ENCODE measurements at regions not wholly inside any gene's neighbourhood (a gene's known extent, or its start where the extent isn't known, plus 50 kb on each side); places are given as distances from the start of the nearest gene placed in this dataset.
"Not testable (repeated sequence)": the region's sequence is repeated elsewhere in the genome, so short reads cannot be mapped to it uniquely, and the experiment has no call there.

GRCh38 chr2:188682838-188683237 is 291.3 kb upstream of the COL3A1 start:
- H3K27ac Mint-ChIP-seq: no peak overlapping the region
- DNase-seq (ENCODE audit: low spot score): no peak
- H3K9me3 Mint-ChIP-seq: peaks cover 21% of the 10 kb centered on the region
- no peaks in the 10 kb centered on the region for H3K4me1 Mint-ChIP-seq (ENCODE audit: low read depth in 2 of 2)
- no peak for ATAC-seq
- no peaks in the 10 kb centered on the region for H3K27me3 Mint-ChIP-seq
- H3K4me3 Mint-ChIP-seq: no peak overlapping the region
- peaks cover 6% of the 10 kb centered on the region for H3K36me3 Mint-ChIP-seq

GRCh38 chr2:188684795-188685194 is 289.4 kb upstream of the COL3A1 start:
- Mint-ChIP-seq H3K4me3 (no peak overlapping the region), H3K36me3 (peaks cover 14% of the 10 kb centered on the region), H3K9me3 (peaks cover 29% of the 10 kb centered on the region), H3K27ac (no peak overlapping the region), H3K27me3 (no peaks in the 10 kb centered on the region), H3K4me1 (ENCODE audit: low read depth in 2 of 2) (no peaks in the 10 kb centered on the region)
- DNase-seq (ENCODE audit: low spot score) (no peak), ATAC-seq (no peak)

DNA sequence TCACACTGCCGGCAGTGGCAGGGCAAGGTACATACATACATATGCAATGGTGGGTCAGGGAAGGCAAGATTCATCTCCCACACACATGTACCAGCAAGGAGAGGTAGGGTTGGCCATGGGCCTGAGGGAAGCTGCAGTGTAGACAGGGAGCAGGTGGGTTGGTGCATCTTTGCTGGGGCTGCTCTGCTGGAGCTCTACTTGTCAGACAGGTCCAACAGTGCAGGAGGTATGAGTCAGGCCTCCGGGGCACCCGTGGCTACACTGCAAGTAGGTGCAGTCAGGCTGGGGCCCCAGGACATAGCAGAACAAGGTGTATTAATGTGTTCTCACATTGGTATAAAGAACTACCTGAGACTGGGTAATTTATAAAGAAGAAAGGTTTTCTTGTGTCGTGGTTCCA is 281.1 kb upstream of the COL3A1 start:
- Mint-ChIP-seq H3K27me3 (no peaks in the 10 kb centered on the region), H3K27ac (no peak overlapping the region), H3K4me3 (no peak overlapping the region), H3K9me3 (peaks cover 44% of the 10 kb centered on the region), H3K36me3 (peaks cover 19% of the 10 kb centered on the region), H3K4me1 (ENCODE audit: low read depth in 2 of 2) (no peaks in the 10 kb centered on the region)
- ATAC-seq: no peak
- DNase-seq (ENCODE audit: low spot score): no peak

DNA sequence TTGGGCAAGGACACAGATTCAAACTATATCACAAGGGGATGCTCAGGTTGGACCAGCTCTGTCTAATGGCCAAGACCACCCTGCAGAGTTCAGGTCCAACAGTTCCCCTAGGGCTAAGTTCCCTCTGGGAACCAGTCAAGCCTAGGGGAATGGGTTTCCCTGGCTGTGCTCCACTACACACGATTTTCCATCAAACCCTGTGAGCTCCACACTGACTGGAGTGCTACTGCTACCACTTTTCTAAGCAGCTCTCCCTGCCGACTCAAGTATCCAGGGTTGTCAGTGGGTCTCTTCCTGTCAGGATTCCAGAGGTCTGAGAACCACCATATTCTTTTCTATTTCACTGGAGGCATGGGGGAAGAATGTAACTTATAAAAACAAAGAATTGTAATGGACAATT is 280.4 kb upstream of the COL3A1 start:
- ATAC-seq: no peak
- Mint-ChIP-seq H3K9me3 (peaks cover 44% of the 10 kb centered on the region), H3K27ac (no peak overlapping the region), H3K4me1 (ENCODE audit: low read depth in 2 of 2) (no peaks in the 10 kb centered on the region), H3K27me3 (no peaks in the 10 kb centered on the region), H3K4me3 (no peak overlapping the region), H3K36me3 (peaks cover 16% of the 10 kb centered on the region)
- DNase-seq (ENCODE audit: low spot score): no peak

DNA sequence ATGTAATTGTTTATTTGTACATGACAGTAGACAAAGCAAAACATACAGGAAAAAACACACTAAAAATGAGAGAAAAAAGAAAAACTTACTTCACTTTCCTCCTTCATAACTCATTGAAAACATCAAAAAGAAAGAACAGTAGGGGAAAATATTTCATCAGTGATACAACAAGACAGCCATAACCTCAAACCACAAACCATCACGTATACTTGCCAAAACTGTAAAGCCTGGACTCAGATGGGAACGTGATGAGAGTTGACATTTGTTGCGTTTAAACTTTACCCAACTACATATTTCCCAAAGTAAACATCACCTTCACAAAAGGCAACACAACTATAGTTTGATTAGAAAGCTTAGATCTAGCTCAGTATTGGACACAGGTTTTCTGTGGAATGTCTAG is 278.2 kb upstream of the COL3A1 start:
- peaks cover 5% of the 10 kb centered on the region for H3K36me3 Mint-ChIP-seq
- H3K4me3 Mint-ChIP-seq: no peak overlapping the region
- H3K9me3 Mint-ChIP-seq: peaks cover 38% of the 10 kb centered on the region

DNA sequence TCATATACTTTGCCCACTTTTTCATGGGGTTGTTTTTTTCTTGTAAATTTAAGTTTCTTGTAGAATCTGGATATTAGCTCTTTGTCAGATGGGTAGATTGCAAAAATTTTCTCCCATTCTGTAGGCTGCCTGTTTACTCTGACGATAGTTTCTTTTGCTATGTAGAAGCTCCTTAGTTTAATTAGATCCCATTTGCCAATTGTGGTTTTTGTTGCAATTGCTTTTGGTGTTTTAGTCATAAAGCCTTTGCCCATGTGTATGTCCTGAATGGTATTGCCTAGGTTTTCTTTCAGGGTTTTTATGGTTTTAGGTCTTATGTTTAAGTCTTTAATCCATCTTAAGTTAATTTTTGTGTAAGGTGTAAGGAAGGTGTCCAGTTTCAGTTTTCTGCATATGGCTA is 276.0 kb upstream of the COL3A1 start:
- peaks cover 27% of the 10 kb centered on the region for H3K9me3 Mint-ChIP-seq
- not testable (repeated sequence) for ATAC-seq; H3K4me3 Mint-ChIP-seq; H3K4me1 Mint-ChIP-seq (ENCODE audit: low read depth in 2 of 2); DNase-seq (ENCODE audit: low spot score); H3K36me3 Mint-ChIP-seq; H3K27ac Mint-ChIP-seq; H3K27me3 Mint-ChIP-seq

More for the DNA sequence above, 278.2 kb upstream of the COL3A1 start:
- Mint-ChIP-seq H3K27me3 (no peaks in the 10 kb centered on the region), H3K4me1 (ENCODE audit: low read depth in 2 of 2) (no peaks in the 10 kb centered on the region), H3K27ac (no peak overlapping the region)
- ATAC-seq (no peak), DNase-seq (ENCODE audit: low spot score) (no peak)

- Mint-ChIP-seq H3K9me3 (peaks cover 16% of the 10 kb centered on the region), H3K4me1 (ENCODE audit: low read depth in 2 of 2) (no peaks in the 10 kb centered on the region), H3K36me3 (peaks cover 5% of the 10 kb centered on the region), H3K27ac (no peak overlapping the region), H3K27me3 (no peaks in the 10 kb centered on the region), H3K4me3 (no peak overlapping the region)
- DNase-seq (ENCODE audit: low spot score): no peak
- no peak for ATAC-seq
These were observed 272.3 kb upstream of the COL3A1 start for GRCh38 chr2:188701836-188702235.

- H3K36me3 Mint-ChIP-seq: peaks cover 9% of the 10 kb centered on the region
- no peak overlapping the region for H3K27ac Mint-ChIP-seq
- ATAC-seq (no peak), DNase-seq (ENCODE audit: low spot score) (no peak)
- no peaks in the 10 kb centered on the region for H3K27me3 Mint-ChIP-seq
- no peaks in the 10 kb centered on the region for H3K4me1 Mint-ChIP-seq (ENCODE audit: low read depth in 2 of 2)
- H3K4me3 Mint-ChIP-seq: no peak overlapping the region
- peaks cover 4% of the 10 kb centered on the region for H3K9me3 Mint-ChIP-seq
These were observed 269.0 kb upstream of the COL3A1 start for GRCh38 chr2:188705191-188705590.

DNA sequence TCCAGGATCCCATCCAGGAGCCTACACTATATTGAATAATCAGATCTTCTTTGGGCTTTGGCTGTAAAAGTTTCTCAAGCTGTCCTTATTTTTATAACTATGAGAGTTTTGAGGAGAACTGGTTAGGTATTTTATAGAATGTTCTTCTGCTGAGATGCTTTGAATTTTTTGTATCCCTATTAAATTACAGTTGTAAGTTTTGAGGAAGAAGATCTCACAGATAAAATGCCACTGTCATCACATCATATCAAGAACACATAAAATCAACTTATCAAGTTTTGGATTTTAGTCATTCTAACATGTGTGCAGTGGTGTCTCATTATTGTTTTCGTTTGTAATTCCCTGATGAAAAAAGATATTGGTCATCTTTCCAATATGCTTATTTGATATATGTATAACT is 260.2 kb upstream of the COL3A1 start:
- no peak for DNase-seq (ENCODE audit: low spot score)
- ATAC-seq: no peak
- Mint-ChIP-seq H3K9me3 (peaks cover 3% of the 10 kb centered on the region), H3K27ac (no peak overlapping the region), H3K4me1 (ENCODE audit: low read depth in 2 of 2) (no peaks in the 10 kb centered on the region), H3K27me3 (no peaks in the 10 kb centered on the region), H3K4me3 (no peak overlapping the region), H3K36me3 (peaks cover 4% of the 10 kb centered on the region)

GRCh38 chr2:188720811-188721605 is 253.2 kb upstream of the COL3A1 start:
- DNase-seq (ENCODE audit: low spot score) (no peak), ATAC-seq (no peak)
- Mint-ChIP-seq H3K4me1 (ENCODE audit: low read depth in 2 of 2) (no peaks in the 10 kb centered on the region), H3K9me3 (peaks cover 20% of the 10 kb centered on the region), H3K36me3 (no peaks in the 10 kb centered on the region), H3K4me3 (no peak overlapping the region), H3K27me3 (no peaks in the 10 kb centered on the region), H3K27ac (no peak overlapping the region)

DNA sequence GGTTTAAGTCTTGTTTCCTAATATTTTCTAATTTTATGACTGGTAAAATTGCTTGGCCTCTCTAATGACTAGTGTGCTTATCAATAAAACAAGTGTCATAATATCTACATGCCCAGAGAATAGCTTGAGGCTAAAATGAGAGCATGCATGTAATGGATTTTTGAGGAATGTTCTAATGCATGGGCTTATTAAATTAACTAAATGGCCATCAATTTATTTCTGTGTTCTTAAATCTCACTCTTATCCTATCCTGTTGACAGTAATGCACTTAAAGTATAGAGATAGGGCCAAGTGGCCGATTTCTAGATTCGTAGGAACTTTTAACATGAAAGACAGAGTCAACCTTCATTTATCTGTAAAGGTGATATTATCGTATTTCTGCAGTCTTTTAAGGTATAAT is 252.4 kb upstream of the COL3A1 start:
- DNase-seq (ENCODE audit: low spot score) (no peak), ATAC-seq (no peak)
- H3K27ac Mint-ChIP-seq: no peak overlapping the region
- peaks cover 22% of the 10 kb centered on the region for H3K9me3 Mint-ChIP-seq
- no peaks in the 10 kb centered on the region for H3K27me3 Mint-ChIP-seq
- no peak overlapping the region for H3K4me3 Mint-ChIP-seq
- H3K36me3 Mint-ChIP-seq: no peaks in the 10 kb centered on the region
- H3K4me1 Mint-ChIP-seq (ENCODE audit: low read depth in 2 of 2): no peaks in the 10 kb centered on the region

GRCh38 chr2:188725746-188726360 is 248.3 kb upstream of the COL3A1 start:
- Mint-ChIP-seq H3K4me1 (ENCODE audit: low read depth in 2 of 2) (no peaks in the 10 kb centered on the region), H3K27ac (no peak overlapping the region), H3K36me3 (no peaks in the 10 kb centered on the region), H3K4me3 (no peak overlapping the region), H3K27me3 (no peaks in the 10 kb centered on the region), H3K9me3 (peaks cover 24% of the 10 kb centered on the region)
- no peak for ATAC-seq
- no peak for DNase-seq (ENCODE audit: low spot score)

DNA sequence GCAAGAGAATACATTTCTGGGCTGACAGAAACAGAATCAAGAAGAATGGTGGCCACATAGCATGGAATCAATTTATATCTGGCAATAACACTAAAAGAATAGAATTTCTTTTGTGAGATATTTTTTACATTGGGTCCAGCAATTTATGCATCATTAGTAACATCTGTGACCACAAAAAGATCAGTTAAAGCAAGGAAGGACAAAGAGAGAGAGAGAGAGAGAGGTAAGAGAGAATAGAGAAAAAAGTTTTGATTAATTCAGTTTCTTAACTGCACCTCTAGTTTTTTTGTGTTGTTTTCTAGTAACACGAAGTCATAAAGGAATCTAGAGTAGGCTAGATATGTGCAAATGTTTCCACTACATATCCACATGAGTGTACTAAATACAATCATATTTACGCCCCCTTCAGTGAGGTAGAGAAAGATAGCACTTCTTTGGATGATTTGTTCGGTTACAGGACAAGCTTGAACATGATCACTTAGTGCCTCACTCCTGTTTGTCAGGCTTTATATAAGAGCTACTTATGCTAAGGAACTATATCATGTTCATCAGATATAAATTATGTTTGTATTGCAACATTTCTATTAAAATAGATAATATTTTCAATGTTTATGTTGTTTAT is 247.4 kb upstream of the COL3A1 start:
- H3K4me1 Mint-ChIP-seq (ENCODE audit: low read depth in 2 of 2): no peaks in the 10 kb centered on the region
- no peaks in the 10 kb centered on the region for H3K36me3 Mint-ChIP-seq
- H3K27me3 Mint-ChIP-seq: no peaks in the 10 kb centered on the region
- no peak for ATAC-seq
- H3K4me3 Mint-ChIP-seq: no peak overlapping the region
- DNase-seq (ENCODE audit: low spot score): no peak
- no peak overlapping the region for H3K27ac Mint-ChIP-seq
- peaks cover 20% of the 10 kb centered on the region for H3K9me3 Mint-ChIP-seq

DNA sequence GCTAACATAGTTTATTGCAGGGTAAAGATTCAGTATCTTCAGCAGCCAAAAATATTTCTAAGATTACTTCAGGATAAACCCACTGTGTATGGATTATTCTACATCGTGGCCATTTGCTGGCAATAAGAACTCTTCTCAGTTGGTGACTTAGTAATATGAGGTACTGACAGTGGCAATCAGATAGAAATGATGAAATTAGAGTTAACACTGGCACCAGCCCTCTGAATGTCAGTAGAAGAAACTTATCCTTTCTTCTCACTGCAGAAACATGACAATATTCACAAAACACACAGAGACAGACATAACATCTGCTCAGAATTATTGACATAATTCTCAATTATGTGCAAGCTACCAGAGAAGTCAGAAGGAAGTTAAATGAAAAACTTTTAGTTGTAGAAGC is 246.3 kb upstream of the COL3A1 start:
- peaks cover 15% of the 10 kb centered on the region for H3K9me3 Mint-ChIP-seq
- H3K27ac Mint-ChIP-seq: no peak overlapping the region
- no peaks in the 10 kb centered on the region for H3K27me3 Mint-ChIP-seq
- DNase-seq (ENCODE audit: low spot score) (no peak), ATAC-seq (no peak)
- H3K36me3 Mint-ChIP-seq: no peaks in the 10 kb centered on the region
- no peak overlapping the region for H3K4me3 Mint-ChIP-seq
- no peaks in the 10 kb centered on the region for H3K4me1 Mint-ChIP-seq (ENCODE audit: low read depth in 2 of 2)
